Activated naive CD4-positive, alpha-beta T cell treated with anti-CD3 and anti-CD28 coated beads for 36 hours (primary cell): ENCODE measurements at regions not wholly inside any gene's neighbourhood (a gene's known extent, or its start where the extent isn't known, plus 50 kb on each side); places are given as distances from the start of the nearest gene placed in this dataset.

Experiments used
- CTCF ChIA-PET: fragments of 350-600 bp; sonication (Branson Sonifier 250); formaldehyde crosslinking; loops from one replicate; lab custom pipeline; 2021; ENCODE audit warnings: antibody characterized with exemption; lab: Charles Lee
- DNase-seq: peaks from one replicate; pipeline ENCODE4 v3.0.0-alpha.2; 2020
- H3K27ac Mint-ChIP-seq: one replicate; pipeline ENCODE4 v1.8.0; 2021; ENCODE audit warnings: mild to moderate bottlenecking, mixed read lengths
- H3K27me3 Mint-ChIP-seq: one replicate; pipeline ENCODE4 v1.8.0; 2021; ENCODE audit warnings: low read depth, mixed read lengths
- H3K36me3 Mint-ChIP-seq: one replicate; pipeline ENCODE4 v1.8.0; 2021; ENCODE audit warnings: low read depth, mixed read lengths
- H3K4me1 Mint-ChIP-seq: one replicate; pipeline ENCODE4 v1.8.0; 2021; ENCODE audit warnings: low read depth, mixed read lengths
- H3K4me3 Mint-ChIP-seq: one replicate; pipeline ENCODE4 v1.8.0; 2021; ENCODE audit warnings: mild to moderate bottlenecking, moderate library complexity, mixed read lengths
- H3K9me3 Mint-ChIP-seq: one replicate; pipeline ENCODE4 v1.8.0; 2021; ENCODE audit warnings: mixed read lengths
- intact Hi-C: fragments of 100-400 bp; cut with micrococcal nuclease; formaldehyde crosslinking; loops from one replicate; pipeline ENCODE4 v1.15.1; 2023

DNA sequence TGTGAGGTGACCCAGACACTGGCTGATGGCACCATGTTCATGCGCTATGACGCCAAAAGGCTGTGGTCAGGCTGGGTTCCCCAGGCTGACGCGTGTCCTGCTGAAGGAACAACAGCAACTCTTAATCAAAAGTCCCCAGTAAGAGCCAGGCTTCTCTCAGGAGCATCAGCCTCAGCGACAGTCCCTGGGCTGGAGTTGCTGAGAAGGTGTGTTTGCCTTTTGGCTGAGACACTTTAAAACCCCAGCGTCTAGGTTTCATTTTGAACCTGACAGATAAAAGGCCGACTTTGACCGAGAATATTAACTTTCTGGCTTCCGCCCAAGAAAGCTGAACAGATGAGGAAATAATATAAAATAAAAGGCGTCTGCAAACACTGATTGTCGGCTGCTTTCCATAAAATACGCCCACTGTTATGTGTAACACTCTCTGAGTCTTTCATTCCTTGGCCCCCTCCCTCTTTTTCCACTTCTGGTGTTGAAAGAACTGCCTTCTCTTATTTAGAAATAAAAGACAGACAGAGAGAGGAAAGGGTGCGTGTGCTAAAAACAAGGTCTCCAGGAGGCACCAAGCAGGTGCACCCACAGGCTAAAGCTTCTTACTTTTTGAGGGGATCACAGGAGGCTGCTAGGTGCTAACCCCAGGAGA lies 373.6 kb downstream of the MID1IP1 start:
- intact Hi-C loops: loop anchor here (1.0 kb wide), 2 partner anchors 21 to 63 kb away; no protein-coding TSS in a partner anchor
- CTCF ChIA-PET: interaction anchor here (1.0 to 1.5 kb wide), 2 partner anchors 10 to 11 kb away, joined by 3 to 4 read pairs; no protein-coding TSS in a partner anchor
- peak overlapping the region; percentile 78 for H3K27ac Mint-ChIP-seq

DNA sequence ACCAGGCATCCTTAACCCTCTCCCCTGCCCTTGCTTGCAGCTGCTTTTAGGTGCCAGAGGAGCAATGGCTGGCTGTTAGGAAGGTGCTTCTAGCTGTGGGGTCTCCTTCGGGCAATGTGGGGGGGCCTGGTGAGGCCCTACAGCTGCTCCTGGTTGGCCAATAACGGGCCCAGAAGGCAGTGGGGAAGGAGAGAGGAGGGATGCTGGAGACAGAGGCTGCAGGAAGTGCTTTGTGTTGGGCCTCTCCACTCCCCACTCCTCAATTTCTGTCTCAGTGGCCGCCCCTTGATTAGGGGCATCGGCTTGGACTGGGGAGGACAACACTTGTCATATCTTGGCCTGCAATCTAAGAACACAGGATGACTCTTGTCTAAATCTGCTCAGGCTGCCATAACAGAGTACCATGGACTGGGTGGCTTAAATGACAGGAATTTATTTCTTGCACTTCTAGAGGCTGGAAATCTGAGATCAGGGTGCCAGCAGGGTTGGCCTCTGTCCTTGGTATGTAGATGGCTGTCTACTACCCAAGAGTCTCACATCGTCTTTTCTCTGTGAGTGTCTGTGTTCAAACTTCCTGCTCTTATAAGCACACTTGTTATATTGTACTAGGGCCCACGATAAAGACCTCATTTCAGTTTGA lies 374.3 kb downstream of the MID1IP1 start:
- no peaks in the 10 kb centered on the region for H3K36me3 Mint-ChIP-seq
- intact Hi-C loops: loop anchor here (1.0 kb wide), 1 partner anchor 21 kb away; no protein-coding TSS in a partner anchor
- CTCF ChIA-PET: interaction anchor here (1.0 to 1.5 kb wide), 2 partner anchors 10 to 12 kb away, joined by 3 to 4 read pairs; no protein-coding TSS in a partner anchor
- H3K4me1 Mint-ChIP-seq: peaks cover 31% of the 10 kb centered on the region
- peak overlapping the region; percentile 73 for H3K27ac Mint-ChIP-seq
- no peaks in the 10 kb centered on the region for H3K27me3 Mint-ChIP-seq
- no peak overlapping the region for H3K4me3 Mint-ChIP-seq
- no peak for DNase-seq
- no peaks in the 10 kb centered on the region for H3K9me3 Mint-ChIP-seq

More for the DNA sequence above, 373.6 kb downstream of the MID1IP1 start:
- DNase-seq: peak; percentile 68
- Mint-ChIP-seq H3K36me3 (no peaks in the 10 kb centered on the region), H3K27me3 (no peaks in the 10 kb centered on the region), H3K9me3 (no peaks in the 10 kb centered on the region), H3K4me3 (peak overlapping the region; percentile 43), H3K4me1 (peaks cover 31% of the 10 kb centered on the region)

DNA sequence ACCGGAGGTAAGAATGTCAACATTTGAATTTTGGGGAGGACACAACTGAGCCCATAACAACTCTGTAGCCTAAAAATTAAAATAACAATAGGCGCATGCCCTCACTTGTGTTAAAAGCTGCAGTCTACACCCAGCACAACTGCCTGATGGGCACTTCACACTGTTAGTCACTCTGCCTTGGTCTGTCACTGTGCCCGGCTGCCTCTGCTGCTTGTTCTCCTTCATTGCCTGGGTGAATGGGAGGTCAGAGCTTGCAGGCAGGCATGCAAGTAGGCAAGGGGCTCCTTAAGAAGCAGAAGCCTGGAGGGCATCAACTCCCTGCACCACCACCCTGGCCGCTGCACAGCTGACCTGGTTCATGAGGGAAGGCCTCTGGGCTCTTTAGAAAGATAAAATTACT lies 374.8 kb downstream of the MID1IP1 start:
- no peak overlapping the region for H3K4me3 Mint-ChIP-seq
- no peaks in the 10 kb centered on the region for H3K36me3 Mint-ChIP-seq
- H3K27me3 Mint-ChIP-seq: no peaks in the 10 kb centered on the region

DNA sequence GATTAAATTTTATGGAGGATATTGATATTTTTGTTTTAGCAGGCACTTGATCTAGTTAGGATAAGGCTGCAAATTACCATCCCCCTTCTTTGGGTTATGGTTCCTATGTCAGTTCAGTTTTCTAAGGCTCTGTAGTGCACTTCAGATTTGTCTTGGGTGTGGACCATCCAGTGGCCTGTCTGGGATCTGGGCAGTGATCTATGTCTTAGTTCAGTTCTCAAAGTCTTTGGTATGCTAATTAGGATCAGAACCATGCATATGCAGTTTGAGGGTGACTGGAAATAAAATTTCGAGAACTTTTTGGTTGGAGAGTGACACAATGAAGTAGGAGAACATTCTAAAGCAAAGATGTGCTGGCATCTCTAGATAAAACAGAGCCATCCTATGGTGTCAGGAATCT lies 388.2 kb downstream of the MID1IP1 start:
- H3K4me3 Mint-ChIP-seq: no peak overlapping the region
- no peaks in the 10 kb centered on the region for H3K4me1 Mint-ChIP-seq
- peaks cover 5% of the 10 kb centered on the region for H3K9me3 Mint-ChIP-seq
- DNase-seq: no peak
- H3K36me3 Mint-ChIP-seq: no peaks in the 10 kb centered on the region
- CTCF ChIA-PET: no interaction called here
- intact Hi-C loops: no loop called here
- H3K27ac Mint-ChIP-seq: no peak overlapping the region
- no peaks in the 10 kb centered on the region for H3K27me3 Mint-ChIP-seq

More for the DNA sequence above, 374.8 kb downstream of the MID1IP1 start:
- no peak overlapping the region for H3K27ac Mint-ChIP-seq
- DNase-seq: no peak
- H3K4me1 Mint-ChIP-seq: peaks cover 31% of the 10 kb centered on the region
- CTCF ChIA-PET: interaction anchor here (1.0 kb wide), 1 partner anchor 9 kb away, joined by 3 read pairs; no protein-coding TSS in a partner anchor
- intact Hi-C loops: no loop called here
- H3K9me3 Mint-ChIP-seq: no peaks in the 10 kb centered on the region

DNA sequence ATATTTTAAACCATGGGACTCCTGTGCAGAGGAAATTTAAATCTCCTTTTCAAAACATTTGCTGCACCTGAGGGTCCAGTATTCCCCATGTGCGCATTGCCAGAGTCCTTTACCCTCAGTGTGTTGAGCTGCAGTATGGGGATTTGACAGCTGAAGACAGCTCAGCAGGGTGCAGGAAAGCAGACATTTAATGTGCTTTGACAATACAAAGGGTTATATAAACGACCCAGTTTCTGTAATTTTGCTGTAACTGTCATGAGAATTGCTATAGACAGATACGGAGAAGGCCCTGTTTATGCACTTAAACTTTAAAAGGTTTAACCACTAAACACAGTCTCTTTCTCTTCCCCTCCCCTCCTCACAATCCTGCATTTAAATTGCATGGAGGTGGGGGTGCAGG lies 393.4 kb downstream of the MID1IP1 start:
- Mint-ChIP-seq H3K36me3 (no peaks in the 10 kb centered on the region), H3K27ac (no peak overlapping the region), H3K4me1 (peaks cover 29% of the 10 kb centered on the region), H3K27me3 (no peaks in the 10 kb centered on the region), H3K4me3 (no peak overlapping the region), H3K9me3 (no peaks in the 10 kb centered on the region)
- intact Hi-C loops: loop anchor here (5.0 kb wide), 2 partner anchors 32 to 43 kb away; no protein-coding TSS in a partner anchor
- no peak for DNase-seq
- CTCF ChIA-PET: no interaction called here

DNA sequence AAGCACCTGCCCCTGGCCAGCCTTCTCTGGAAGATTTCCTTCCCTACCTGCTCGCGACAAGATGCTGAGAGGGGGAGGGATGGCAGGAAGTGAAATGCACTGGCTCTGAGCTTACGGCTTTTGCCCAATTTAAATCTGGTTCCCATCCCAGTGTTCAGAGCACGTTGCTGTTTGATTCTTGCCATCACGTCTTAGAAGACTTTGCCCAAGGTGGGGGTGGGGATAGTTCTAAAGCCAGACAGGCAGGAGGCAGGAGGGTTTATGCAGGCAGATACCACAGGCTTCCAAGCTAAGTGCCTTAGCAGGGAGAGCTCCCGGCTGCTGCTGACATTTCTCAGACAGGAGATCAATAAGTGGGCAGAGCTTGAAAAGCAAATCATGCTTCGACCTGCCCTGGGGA lies 393.9 kb downstream of the MID1IP1 start:
- Mint-ChIP-seq H3K27ac (no peak overlapping the region), H3K4me3 (no peak overlapping the region), H3K27me3 (no peaks in the 10 kb centered on the region), H3K4me1 (peaks cover 34% of the 10 kb centered on the region), H3K9me3 (no peaks in the 10 kb centered on the region), H3K36me3 (no peaks in the 10 kb centered on the region)
- CTCF ChIA-PET: interaction anchor here (0.5 kb wide), 1 partner anchor 245 kb away, joined by 4 read pairs; no protein-coding TSS in a partner anchor
- intact Hi-C loops: loop anchor here (5.0 kb wide), 2 partner anchors 33 to 42 kb away; no protein-coding TSS in a partner anchor
- DNase-seq: no peak

DNA sequence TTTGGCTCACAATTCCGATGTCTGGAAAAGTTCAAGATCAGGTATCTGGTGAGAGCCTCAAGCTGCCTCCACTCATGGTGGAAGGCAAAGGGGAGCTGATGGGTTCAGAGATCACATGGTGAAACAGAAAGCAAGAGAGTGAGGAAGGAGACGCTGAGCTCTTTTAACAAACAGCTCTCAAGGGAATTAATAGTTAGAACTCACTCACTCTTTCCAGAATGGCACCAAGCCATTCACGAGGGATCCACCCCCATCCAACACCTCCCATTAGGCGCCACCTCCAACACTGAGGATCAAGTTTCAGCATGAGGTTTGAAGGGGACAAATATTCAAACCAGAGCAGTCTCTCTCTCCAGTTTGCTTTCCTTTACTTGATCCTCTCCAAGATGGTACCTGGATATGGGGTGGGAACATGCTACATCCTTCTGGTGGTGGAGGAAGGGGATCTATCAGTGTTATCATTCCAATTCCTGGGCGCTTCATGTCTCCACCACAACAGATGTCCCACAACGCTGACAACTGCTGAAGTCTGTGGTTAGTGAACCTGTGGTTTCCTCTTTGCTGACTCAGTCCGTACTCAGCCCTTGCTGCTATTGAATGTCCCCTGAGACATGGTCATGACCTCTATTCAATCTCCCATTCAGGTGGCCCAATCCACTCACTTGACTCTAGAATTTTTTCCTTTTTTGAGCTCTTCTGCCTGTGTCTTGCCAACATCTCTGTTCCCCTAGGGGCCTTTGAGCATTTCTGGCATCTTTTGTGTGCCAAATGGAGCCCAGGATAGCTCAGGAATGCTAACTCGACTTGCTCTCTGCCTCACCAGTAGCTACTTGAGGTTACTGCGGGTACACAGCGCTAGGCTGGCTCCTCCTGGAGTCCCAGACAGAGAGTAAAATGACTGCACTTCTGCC lies 395.2 kb downstream of the MID1IP1 start:
- peak overlapping the region; percentile 80 for H3K27ac Mint-ChIP-seq
- H3K36me3 Mint-ChIP-seq: no peaks in the 10 kb centered on the region
- CTCF ChIA-PET: interaction anchor here (1.0 to 3.0 kb wide), 4 partner anchors 12 to 64 kb away, joined by 3 to 9 read pairs (median 4); no protein-coding TSS in a partner anchor
- intact Hi-C loops: loop anchor here (1.0 to 5.0 kb wide), 7 partner anchors 9 to 232 kb away; no protein-coding TSS in a partner anchor
- H3K4me3 Mint-ChIP-seq: peak overlapping the region; percentile 49
- H3K27me3 Mint-ChIP-seq: no peaks in the 10 kb centered on the region
- H3K9me3 Mint-ChIP-seq: no peaks in the 10 kb centered on the region
- DNase-seq: peak; percentile 73
- peaks cover 46% of the 10 kb centered on the region for H3K4me1 Mint-ChIP-seq

DNA sequence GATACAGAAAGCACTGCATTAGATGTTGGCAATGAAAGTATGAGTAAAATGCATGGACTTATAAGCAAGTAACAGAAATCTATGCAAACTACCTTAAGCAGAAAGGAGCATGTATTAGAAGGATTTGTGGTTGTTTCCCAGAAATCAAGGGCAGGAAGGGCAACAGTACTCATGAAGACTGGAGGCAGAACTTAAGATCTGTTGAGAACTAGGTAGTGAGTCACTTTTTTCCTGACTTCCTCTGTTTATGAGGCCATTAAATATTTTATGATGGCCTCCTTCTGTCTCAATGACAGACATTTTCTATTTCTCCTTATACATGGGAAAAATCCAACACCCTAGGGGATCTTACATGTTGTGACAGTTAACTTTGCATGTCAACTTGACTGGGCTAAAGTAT lies 398.2 kb downstream of the MID1IP1 start:
- no peaks in the 10 kb centered on the region for H3K36me3 Mint-ChIP-seq
- H3K27me3 Mint-ChIP-seq: no peaks in the 10 kb centered on the region
- no peak overlapping the region for H3K4me3 Mint-ChIP-seq
- H3K9me3 Mint-ChIP-seq: no peaks in the 10 kb centered on the region
- intact Hi-C loops: loop anchor here (5.0 kb wide), 2 partner anchors 37 to 38 kb away; no protein-coding TSS in a partner anchor
- no peak for DNase-seq
- CTCF ChIA-PET: no interaction called here
- H3K4me1 Mint-ChIP-seq: peaks cover 64% of the 10 kb centered on the region
- no peak overlapping the region for H3K27ac Mint-ChIP-seq

DNA sequence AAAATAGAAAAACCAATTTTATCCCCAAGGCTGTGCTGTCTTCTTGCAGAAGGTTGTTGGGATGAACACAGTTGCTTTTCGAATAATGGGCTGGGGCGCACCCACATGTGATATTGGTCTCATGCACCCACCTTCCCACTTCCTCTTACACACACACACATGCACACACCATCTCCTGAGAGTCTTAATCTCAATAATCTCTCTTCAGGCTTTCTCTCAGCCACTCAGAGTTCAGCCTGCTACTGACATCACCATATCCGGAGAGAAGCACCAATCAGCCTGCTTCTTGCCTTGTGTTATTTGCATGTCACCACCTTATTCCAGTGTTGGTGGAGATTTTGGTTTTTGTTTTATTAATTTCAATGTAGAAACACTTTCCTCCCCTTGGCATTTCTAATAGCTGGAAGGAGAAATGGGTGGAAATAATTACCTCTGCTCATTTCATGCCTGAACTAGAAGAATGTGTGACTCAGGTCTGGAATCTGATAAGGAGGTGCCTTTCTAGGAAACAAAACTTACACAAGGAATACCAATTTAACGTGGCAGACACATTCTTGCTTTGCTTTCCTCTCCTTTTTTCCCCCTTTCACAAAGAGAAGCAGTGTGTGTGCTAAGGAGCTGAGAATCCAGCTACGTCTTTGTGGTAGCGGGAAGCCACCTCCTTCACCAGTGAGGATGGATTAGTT lies 400.2 kb downstream of the MID1IP1 start:
- no peaks in the 10 kb centered on the region for H3K27me3 Mint-ChIP-seq
- peaks cover 63% of the 10 kb centered on the region for H3K4me1 Mint-ChIP-seq
- H3K36me3 Mint-ChIP-seq: no peaks in the 10 kb centered on the region
- no peak overlapping the region for H3K4me3 Mint-ChIP-seq
- intact Hi-C loops: no loop called here
- no peak overlapping the region for H3K27ac Mint-ChIP-seq
- DNase-seq: peak; percentile 13
- H3K9me3 Mint-ChIP-seq: no peaks in the 10 kb centered on the region
- CTCF ChIA-PET: no interaction called here

DNA sequence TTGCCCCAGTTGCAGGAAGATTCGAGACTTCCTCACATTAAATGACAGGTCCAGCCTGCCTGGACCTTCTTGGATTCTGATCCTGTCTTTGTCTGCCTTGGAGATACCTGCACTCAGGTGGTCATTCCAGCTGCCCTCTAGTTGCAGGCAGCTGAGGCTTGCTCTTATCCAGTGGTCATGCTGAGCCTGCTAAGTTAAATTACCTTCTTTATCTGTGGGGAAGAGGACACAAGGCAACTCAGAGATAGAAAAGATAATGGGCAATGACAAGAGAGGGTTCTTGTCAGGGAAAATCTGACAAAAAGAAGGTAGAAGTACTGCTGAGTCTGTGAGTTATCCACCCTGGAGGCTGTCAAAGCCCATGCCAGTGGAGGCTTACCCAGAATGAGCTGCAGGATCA lies 401.4 kb downstream of the MID1IP1 start:
- H3K9me3 Mint-ChIP-seq: no peaks in the 10 kb centered on the region
- CTCF ChIA-PET: no interaction called here
- H3K27me3 Mint-ChIP-seq: no peaks in the 10 kb centered on the region
- H3K27ac Mint-ChIP-seq: no peak overlapping the region
- H3K4me3 Mint-ChIP-seq: no peak overlapping the region
- intact Hi-C loops: no loop called here
- peaks cover 54% of the 10 kb centered on the region for H3K4me1 Mint-ChIP-seq
- no peak for DNase-seq
- H3K36me3 Mint-ChIP-seq: no peaks in the 10 kb centered on the region

DNA sequence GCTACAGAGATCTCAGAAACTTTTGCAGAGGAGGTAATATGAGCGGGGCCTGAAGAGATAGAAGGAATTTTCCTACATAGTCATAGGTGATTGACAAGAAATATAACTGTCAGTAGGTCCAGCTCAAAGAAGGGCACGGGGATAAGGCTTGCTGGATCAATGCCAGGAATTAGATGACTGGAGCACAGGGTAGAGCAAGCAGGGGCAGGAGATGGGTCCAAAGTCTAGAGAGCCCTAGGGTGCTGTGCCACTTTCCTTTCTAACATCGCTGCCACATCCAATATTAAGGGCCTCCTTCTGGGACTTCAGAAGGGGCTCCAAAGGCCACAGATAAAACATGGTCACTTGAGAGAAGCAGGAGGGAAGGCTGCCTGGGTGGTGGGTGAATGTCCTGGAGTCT lies 402.2 kb downstream of the MID1IP1 start:
- no peaks in the 10 kb centered on the region for H3K36me3 Mint-ChIP-seq
- H3K4me1 Mint-ChIP-seq: peaks cover 54% of the 10 kb centered on the region
- H3K27ac Mint-ChIP-seq: no peak overlapping the region

More for the DNA sequence above, 402.2 kb downstream of the MID1IP1 start:
- H3K27me3 Mint-ChIP-seq: no peaks in the 10 kb centered on the region
- no peak for DNase-seq
- intact Hi-C loops: no loop called here
- CTCF ChIA-PET: no interaction called here
- H3K4me3 Mint-ChIP-seq: no peak overlapping the region
- no peaks in the 10 kb centered on the region for H3K9me3 Mint-ChIP-seq
